ENCODE measurements at regions not wholly inside any gene's neighbourhood (a gene's known extent, or its start where the extent isn't known, plus 50 kb on each side); places are given as distances from the start of the nearest gene placed in this dataset.

DNA sequence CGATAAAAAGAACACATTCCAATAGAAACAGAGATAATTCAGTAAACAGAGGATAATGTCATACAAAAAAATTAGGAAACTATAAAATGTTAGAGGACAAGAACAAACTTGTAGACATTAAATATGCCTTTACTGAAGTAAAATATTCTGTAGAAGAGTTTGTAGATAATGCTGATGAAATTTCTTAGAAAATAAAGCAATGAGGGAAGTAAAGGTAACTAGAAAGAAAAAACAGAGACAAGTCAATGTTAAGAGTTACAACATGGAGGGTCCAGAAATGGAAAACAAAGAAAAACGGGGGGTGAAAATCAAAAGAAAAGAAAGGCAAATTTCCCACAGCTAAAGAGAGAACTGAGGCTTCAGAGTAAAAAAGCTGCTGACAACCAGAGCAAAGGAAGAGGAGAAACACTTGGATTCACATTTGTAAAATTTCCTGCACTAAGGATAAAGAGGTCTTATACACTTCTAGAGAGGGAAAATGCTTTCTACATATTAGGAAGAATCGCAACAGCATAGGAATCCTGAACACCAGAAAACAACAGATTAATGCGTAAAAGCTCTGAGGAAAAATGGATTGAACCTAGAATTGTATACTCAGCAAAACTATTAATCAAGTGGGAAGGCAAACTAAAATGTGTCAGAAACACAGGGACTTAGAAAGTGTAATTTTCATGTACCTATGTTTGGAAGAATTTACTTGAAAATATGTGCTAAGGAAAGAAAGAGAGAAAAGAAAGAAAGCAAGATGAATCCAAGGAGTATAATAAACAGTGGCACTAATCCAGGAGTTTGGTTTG, 55.0 kb upstream of the AGR3 start:
- Histone ChIP-seq H3K36me3 (ENCODE audit: control insufficient read depth in 2 of 2, insufficient read depth in 2 of 2, low read length in 1 of 2) (no peaks in the 10 kb centered on the region), H3K79me2 (ENCODE audit: control insufficient read depth, insufficient read depth, low read length) (no peaks in the 10 kb centered on the region), H3K27me3 (replicated peaks in 1 of 2; ENCODE audit: control insufficient read depth in 2 of 2, insufficient read depth in 2 of 2, low read length in 1 of 2) (no peaks in the 10 kb centered on the region; a peak in 1 of 4 replicates), H3K4me2 (ENCODE audit: control insufficient read depth, insufficient read depth) (no peak overlapping the region), H3K4me1 (ENCODE audit: control insufficient read depth, insufficient read depth, low read length) (peaks cover 5% of the 10 kb centered on the region), H3K9me3 (replicated peaks; ENCODE audit: control insufficient read depth, insufficient read depth, low read length) (no peaks in the 10 kb centered on the region), H4K20me1 (ENCODE audit: control insufficient read depth, insufficient read depth) (no peaks in the 10 kb centered on the region), H3K27ac (ENCODE audit: control insufficient read depth, insufficient read depth) (no peak overlapping the region), H3K9ac (ENCODE audit: control insufficient read depth, insufficient read depth, low read length) (no peak overlapping the region), H3K4me3 (no peak overlapping the region), H2AFZ (ENCODE audit: control insufficient read depth, low read depth, low read length) (no peak overlapping the region)
- TF ChIP-seq BCL11A (IDR thresholded peaks at IDR 0.05; ENCODE audit: low read depth, low read length), result no peak
- TF ChIP-seq SMARCA5 (IDR thresholded peaks at IDR 0.05), result no peak
- TF ChIP-seq BHLHE40 (IDR thresholded peaks at IDR 0.05; ENCODE audit: borderline replicate concordance in 1 of 2, low read depth in 2 of 2, low read length in 1 of 2), result no peak
- no peak for TF ChIP-seq MAX (IDR thresholded peaks at IDR 0.05; ENCODE audit: low read depth, low read length)
- TF ChIP-seq, protein P1, sequence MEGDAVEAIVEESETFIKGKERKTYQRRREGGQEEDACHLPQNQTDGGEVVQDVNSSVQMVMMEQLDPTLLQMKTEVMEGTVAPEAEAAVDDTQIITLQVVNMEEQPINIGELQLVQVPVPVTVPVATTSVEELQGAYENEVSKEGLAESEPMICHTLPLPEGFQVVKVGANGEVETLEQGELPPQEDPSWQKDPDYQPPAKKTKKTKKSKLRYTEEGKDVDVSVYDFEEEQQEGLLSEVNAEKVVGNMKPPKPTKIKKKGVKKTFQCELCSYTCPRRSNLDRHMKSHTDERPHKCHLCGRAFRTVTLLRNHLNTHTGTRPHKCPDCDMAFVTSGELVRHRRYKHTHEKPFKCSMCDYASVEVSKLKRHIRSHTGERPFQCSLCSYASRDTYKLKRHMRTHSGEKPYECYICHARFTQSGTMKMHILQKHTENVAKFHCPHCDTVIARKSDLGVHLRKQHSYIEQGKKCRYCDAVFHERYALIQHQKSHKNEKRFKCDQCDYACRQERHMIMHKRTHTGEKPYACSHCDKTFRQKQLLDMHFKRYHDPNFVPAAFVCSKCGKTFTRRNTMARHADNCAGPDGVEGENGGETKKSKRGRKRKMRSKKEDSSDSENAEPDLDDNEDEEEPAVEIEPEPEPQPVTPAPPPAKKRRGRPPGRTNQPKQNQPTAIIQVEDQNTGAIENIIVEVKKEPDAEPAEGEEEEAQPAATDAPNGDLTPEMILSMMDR (IDR thresholded peaks at IDR 0.05 in 2 of 3, conservative IDR thresholded peaks at IDR 0.05 in 1 of 3; ENCODE audit: control insufficient read depth in 2 of 3, extremely low read depth in 1 of 3, insufficient read depth in 1 of 3, low read depth in 3 of 3, low read length in 3 of 3), result no peak
- TF ChIP-seq HDAC2 (IDR thresholded peaks at IDR 0.05), result no peak
- no peak for TF ChIP-seq MYC (IDR thresholded peaks at IDR 0.05; ENCODE audit: insufficient read depth, insufficient read length, insufficient replicate concordance, low read length, severe bottlenecking)
- TF ChIP-seq BRCA1 (IDR thresholded peaks at IDR 0.05; ENCODE audit: low read depth, low read length), result no peak
- TF ChIP-seq MEF2B (IDR thresholded peaks at IDR 0.05; ENCODE audit: partially characterized antibody, poor library complexity, severe bottlenecking), result no peak
- TF ChIP-seq CHD1 (IDR thresholded peaks at IDR 0.05; ENCODE audit: low read depth, low read length), result no peak
- TF ChIP-seq, protein P2, sequence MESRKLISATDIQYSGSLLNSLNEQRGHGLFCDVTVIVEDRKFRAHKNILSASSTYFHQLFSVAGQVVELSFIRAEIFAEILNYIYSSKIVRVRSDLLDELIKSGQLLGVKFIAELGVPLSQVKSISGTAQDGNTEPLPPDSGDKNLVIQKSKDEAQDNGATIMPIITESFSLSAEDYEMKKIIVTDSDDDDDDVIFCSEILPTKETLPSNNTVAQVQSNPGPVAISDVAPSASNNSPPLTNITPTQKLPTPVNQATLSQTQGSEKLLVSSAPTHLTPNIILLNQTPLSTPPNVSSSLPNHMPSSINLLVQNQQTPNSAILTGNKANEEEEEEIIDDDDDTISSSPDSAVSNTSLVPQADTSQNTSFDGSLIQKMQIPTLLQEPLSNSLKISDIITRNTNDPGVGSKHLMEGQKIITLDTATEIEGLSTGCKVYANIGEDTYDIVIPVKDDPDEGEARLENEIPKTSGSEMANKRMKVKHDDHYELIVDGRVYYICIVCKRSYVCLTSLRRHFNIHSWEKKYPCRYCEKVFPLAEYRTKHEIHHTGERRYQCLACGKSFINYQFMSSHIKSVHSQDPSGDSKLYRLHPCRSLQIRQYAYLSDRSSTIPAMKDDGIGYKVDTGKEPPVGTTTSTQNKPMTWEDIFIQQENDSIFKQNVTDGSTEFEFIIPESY (IDR thresholded peaks at IDR 0.05), result no peak
- TF ChIP-seq ESRRA (IDR thresholded peaks at IDR 0.05; ENCODE audit: low read length), result no peak
- no peak for TF ChIP-seq ZBED1 (IDR thresholded peaks at IDR 0.05; ENCODE audit: borderline replicate concordance)
- TF ChIP-seq, protein P3, sequence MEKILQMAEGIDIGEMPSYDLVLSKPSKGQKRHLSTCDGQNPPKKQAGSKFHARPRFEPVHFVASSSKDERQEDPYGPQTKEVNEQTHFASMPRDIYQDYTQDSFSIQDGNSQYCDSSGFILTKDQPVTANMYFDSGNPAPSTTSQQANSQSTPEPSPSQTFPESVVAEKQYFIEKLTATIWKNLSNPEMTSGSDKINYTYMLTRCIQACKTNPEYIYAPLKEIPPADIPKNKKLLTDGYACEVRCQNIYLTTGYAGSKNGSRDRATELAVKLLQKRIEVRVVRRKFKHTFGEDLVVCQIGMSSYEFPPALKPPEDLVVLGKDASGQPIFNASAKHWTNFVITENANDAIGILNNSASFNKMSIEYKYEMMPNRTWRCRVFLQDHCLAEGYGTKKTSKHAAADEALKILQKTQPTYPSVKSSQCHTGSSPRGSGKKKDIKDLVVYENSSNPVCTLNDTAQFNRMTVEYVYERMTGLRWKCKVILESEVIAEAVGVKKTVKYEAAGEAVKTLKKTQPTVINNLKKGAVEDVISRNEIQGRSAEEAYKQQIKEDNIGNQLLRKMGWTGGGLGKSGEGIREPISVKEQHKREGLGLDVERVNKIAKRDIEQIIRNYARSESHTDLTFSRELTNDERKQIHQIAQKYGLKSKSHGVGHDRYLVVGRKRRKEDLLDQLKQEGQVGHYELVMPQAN (conservative IDR thresholded peaks at IDR 0.05), result no peak
- no peak for TF ChIP-seq NFYA (IDR thresholded peaks at IDR 0.05; ENCODE audit: borderline replicate concordance, low read depth, low read length)
- TF ChIP-seq SIX5 (IDR thresholded peaks at IDR 0.05; ENCODE audit: low read depth, low read length, severe bottlenecking), result no peak
- ATAC-seq (no peak), DNase-seq (ENCODE audit: low read depth, low spot score) (no peak), FAIRE-seq (no peak)
- ChIA-PET CTCF (no interaction called here), RAD21 (ENCODE audit: unreplicated experiment) (no interaction called here), POLR2A (no interaction called here), SMC1A (ENCODE audit: uncharacterized antibody, unreplicated experiment) (no interaction called here)
- in situ Hi-C loops (cut with MboI) (no loop called here), intact Hi-C loops (cut with micrococcal nuclease; ENCODE audit: unreplicated experiment) (no loop called here)
- no TSS peak for BruUV-seq (replicated peaks)
- 52% methylated on average over 4 of the region's 4 CpGs for WGBS (ENCODE audit: insufficient coverage, insufficient replicate concordance, low lambda C conversion rate, missing lambda C conversion rate)
